HEK293 (cell line): ENCODE measurements at regions not wholly inside any gene's neighbourhood (a gene's known extent, or its start where the extent isn't known, plus 50 kb on each side); places are given as distances from the start of the nearest gene placed in this dataset.

Experiments
- CTCF ChIP-seq: fragments of 450-650 bp; formaldehyde crosslinking; IDR thresholded peaks from 2 replicates; pipeline ENCODE4 v1.5.1; 2016; ENCODE audit warnings: missing biosample characterization, missing genetic modification characterization
- ZBTB26 ChIP-seq: fragments of 450-650 bp; formaldehyde crosslinking; optimal IDR thresholded peaks from 2 replicates; pipeline ENCODE3; 2016; ENCODE audit warnings: missing biosample characterization, mild to moderate bottlenecking, missing genetic modification characterization
- ZNF274 ChIP-seq, 2 experiments: fragments of 200-500 bp in 1 of 2; fragments of 450-650 bp in 1 of 2; sonication (Bioruptor generic) in 1 of 2; formaldehyde crosslinking in 1 of 2; IDR thresholded peaks; 2 replicates each; pipeline versions ENCODE4 v1.5.1 to v1.6.1; 2014 to 2016; ENCODE audit warnings: borderline replicate concordance in 1 of 2, inconsistent platforms in 1 of 2, low read length in 1 of 2, missing biosample characterization in 1 of 2, missing genetic modification characterization in 1 of 2
- ZNF341 ChIP-seq: fragments of 450-650 bp; formaldehyde crosslinking; IDR thresholded peaks from 2 replicates; pipeline ENCODE4; 2016; ENCODE audit warnings: low read depth, missing biosample characterization, missing genetic modification characterization
- ZNF391 ChIP-seq: fragments of 450-650 bp; formaldehyde crosslinking; IDR thresholded peaks from 2 replicates; pipeline ENCODE4 v1.5.1; 2016; ENCODE audit warnings: low read depth, missing biosample characterization, missing genetic modification characterization, borderline replicate concordance
- ZNF521 ChIP-seq: fragments of 450-650 bp; formaldehyde crosslinking; IDR thresholded peaks from 2 replicates; pipeline ENCODE4 v1.5.1; 2017; ENCODE audit warnings: missing biosample characterization, mild to moderate bottlenecking, missing genetic modification characterization

GRCh38 chr7:86453454-86453853, 190.3 kb upstream of the GRM3 start:
- TF ChIP-seq ZNF341 (tag by site-specific recombination) (no peak), CTCF (tag by site-specific recombination) (no peak), ZNF521 (no peak), ZBTB26 (tag by site-specific recombination) (no peak), ZNF274 (IDR thresholded peaks at IDR 0.05; ENCODE audit: low read length) (no peak), ZNF274 (tag by site-specific recombination; IDR thresholded peaks at IDR 0.05; ENCODE audit: borderline replicate concordance) (no peak), ZNF391 (no peak)
